ENCODE measurements at regions not wholly inside any gene's neighbourhood (a gene's known extent, or its start where the extent isn't known, plus 50 kb on each side); places are given as distances from the start of the nearest gene placed in this dataset.

- WGBS, 2 experiments (ENCODE audit: extremely low coverage in 1 of 2, insufficient coverage in 1 of 2, insufficient read length in 1 of 2, insufficient replicate concordance in 2 of 2, low coverage in 1 of 2, low lambda C conversion rate in 2 of 2, missing lambda C conversion rate in 1 of 2) = 68% methylated on average over 5 of the region's 5 CpGs; no CpG with 5 or more reads in 1 of the 2 experiments
- no peak overlapping the region for H3K4me2 ChIP-seq (ENCODE audit: insufficient read depth in 1 of 2, low read depth in 2 of 2, low read length in 2 of 2)
- CTCF ChIA-PET (ENCODE audit: partially characterized antibody) = interaction anchor here (1.0 kb wide), 1 partner anchor 9 kb away, joined by 3 read pairs; no protein-coding TSS in a partner anchor
- TF ChIP-seq KDM4A (IDR thresholded peaks at IDR 0.05; ENCODE audit: low read depth, low read length, severe bottlenecking) (no peak), POU5F1 (IDR thresholded peaks at IDR 0.05; ENCODE audit: low read depth, low read length) (no peak), RFX5 (IDR thresholded peaks at IDR 0.05; ENCODE audit: borderline replicate concordance, low read depth, low read length) (no peak), MAX (IDR thresholded peaks at IDR 0.05) (no peak), RAD21 (IDR thresholded peaks at IDR 0.05 in 1 of 2, conservative IDR thresholded peaks at IDR 0.05 in 1 of 2; ENCODE audit: low read depth in 2 of 2, low read length in 2 of 2) (no peak), USF2 (IDR thresholded peaks at IDR 0.05; ENCODE audit: low read length) (no peak), CTBP2 (IDR thresholded peaks at IDR 0.05; ENCODE audit: borderline replicate concordance, insufficient read depth, insufficient read length, low read length) (no peak), RBBP5 (IDR thresholded peaks at IDR 0.05; ENCODE audit: borderline replicate concordance, low read depth, low read length) (no peak)
- TF ChIP-seq, protein P1, sequence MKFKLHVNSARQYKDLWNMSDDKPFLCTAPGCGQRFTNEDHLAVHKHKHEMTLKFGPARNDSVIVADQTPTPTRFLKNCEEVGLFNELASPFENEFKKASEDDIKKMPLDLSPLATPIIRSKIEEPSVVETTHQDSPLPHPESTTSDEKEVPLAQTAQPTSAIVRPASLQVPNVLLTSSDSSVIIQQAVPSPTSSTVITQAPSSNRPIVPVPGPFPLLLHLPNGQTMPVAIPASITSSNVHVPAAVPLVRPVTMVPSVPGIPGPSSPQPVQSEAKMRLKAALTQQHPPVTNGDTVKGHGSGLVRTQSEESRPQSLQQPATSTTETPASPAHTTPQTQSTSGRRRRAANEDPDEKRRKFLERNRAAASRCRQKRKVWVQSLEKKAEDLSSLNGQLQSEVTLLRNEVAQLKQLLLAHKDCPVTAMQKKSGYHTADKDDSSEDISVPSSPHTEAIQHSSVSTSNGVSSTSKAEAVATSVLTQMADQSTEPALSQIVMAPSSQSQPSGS (IDR thresholded peaks at IDR 0.05; ENCODE audit: low read length) = no peak
These were observed 182.7 kb upstream of the CCN2 start for GRCh38 chr6:132133736-132134445.

More at GRCh38 chr6:132133736-132134445, 182.7 kb upstream of the CCN2 start:
- H2BK20ac ChIP-seq (ENCODE audit: low read length) = no peak overlapping the region
- no peak overlapping the region for H3K23ac ChIP-seq (ENCODE audit: insufficient read length)
- no peak overlapping the region for H2AK5ac ChIP-seq (ENCODE audit: low read depth, low read length)
- no peak overlapping the region for H3K4me3 ChIP-seq (ENCODE audit: extremely low read depth in 1 of 4, insufficient read depth in 2 of 4, low read depth in 3 of 4, low read length in 4 of 4)
- no peaks in the 10 kb centered on the region for H3K36me3 ChIP-seq (ENCODE audit: control insufficient read depth in 2 of 4, insufficient read depth in 4 of 4, low read length in 3 of 4)
- no peak overlapping the region for H4K5ac ChIP-seq (ENCODE audit: insufficient read length, low read depth, low read length)
- H4K8ac ChIP-seq (ENCODE audit: extremely low read depth, insufficient read depth, low read length) = no peak overlapping the region
- H4K20me1 ChIP-seq (replicated peaks in 1 of 2; ENCODE audit: control insufficient read depth in 1 of 2, insufficient read depth in 2 of 2, low read length in 2 of 2) = no peaks in the 10 kb centered on the region
- H3K79me1 ChIP-seq (ENCODE audit: low read depth, low read length) = no peaks in the 10 kb centered on the region
- no peak for FAIRE-seq
- no peak for DNase-seq (ENCODE audit: low read depth in 1 of 2, low spot score in 2 of 2)
- POLR2A ChIA-PET (ENCODE audit: partially characterized antibody) = interaction anchor here (3.6 kb wide), 1 partner anchor 183 kb away, joined by 11 read pairs; the partner anchor contains the start of gene CCN2
- H3K9ac ChIP-seq (replicated peaks in 1 of 4; ENCODE audit: extremely low read depth in 1 of 4, low read depth in 3 of 4, low read length in 3 of 4) = no peak overlapping the region
- H3K23me2 ChIP-seq (ENCODE audit: low read depth, low read length) = no peaks in the 10 kb centered on the region
- no peak overlapping the region for H2BK12ac ChIP-seq (ENCODE audit: low read depth, low read length)
- H2BK5ac ChIP-seq (ENCODE audit: low read depth, low read length) = no peak overlapping the region
- no peak overlapping the region for H3K56ac ChIP-seq (replicated peaks; ENCODE audit: insufficient read length, low read depth, low read length)
- no peak overlapping the region for H3K27ac ChIP-seq (ENCODE audit: low read depth, low read length)
- H3K4me1 ChIP-seq (replicated peaks in 1 of 4; ENCODE audit: control insufficient read depth in 3 of 4, insufficient read depth in 4 of 4, low read length in 3 of 4) = peaks cover 1 to 14% (median 12%) of the 10 kb centered on the region in 4 experiments
- no peak overlapping the region for H4K91ac ChIP-seq (replicated peaks; ENCODE audit: insufficient read length, low read length)
- H2AFZ ChIP-seq (ENCODE audit: low read length) = no peak overlapping the region
- H2BK15ac ChIP-seq (ENCODE audit: low read length) = no peak overlapping the region
- no peak overlapping the region for H3K14ac ChIP-seq (ENCODE audit: insufficient read length)
- no peak overlapping the region for H2BK120ac ChIP-seq (replicated peaks; ENCODE audit: low read depth, low read length)
- H3K27me3 ChIP-seq (replicated peaks in 1 of 4; ENCODE audit: control insufficient read depth in 3 of 4, extremely low read depth in 1 of 4, insufficient read depth in 3 of 4, low read length in 3 of 4) = no peaks in the 10 kb centered on the region
- H3K18ac ChIP-seq (ENCODE audit: extremely low read depth, low read length) = no peak overlapping the region
- H3K4ac ChIP-seq (replicated peaks; ENCODE audit: insufficient read length, low read depth, low read length) = no peak overlapping the region
- no peaks in the 10 kb centered on the region for H3K9me3 ChIP-seq (ENCODE audit: insufficient read depth in 2 of 2, low read depth in 1 of 2, low read length in 1 of 2)
- no peaks in the 10 kb centered on the region for H3K79me2 ChIP-seq (ENCODE audit: control insufficient read depth in 1 of 2, insufficient read depth in 2 of 2, low read length in 2 of 2)

All from H1 (cell line).